Fibroblast of skin of right quadriceps (primary cell): ENCODE measurements at regions not wholly inside any gene's neighbourhood (a gene's known extent, or its start where the extent isn't known, plus 50 kb on each side); places are given as distances from the start of the nearest gene placed in this dataset.

Source experiments
- DNase-seq: peaks from one replicate; pipeline ENCODE4 v3.0.0-alpha.2; 2013

DNA sequence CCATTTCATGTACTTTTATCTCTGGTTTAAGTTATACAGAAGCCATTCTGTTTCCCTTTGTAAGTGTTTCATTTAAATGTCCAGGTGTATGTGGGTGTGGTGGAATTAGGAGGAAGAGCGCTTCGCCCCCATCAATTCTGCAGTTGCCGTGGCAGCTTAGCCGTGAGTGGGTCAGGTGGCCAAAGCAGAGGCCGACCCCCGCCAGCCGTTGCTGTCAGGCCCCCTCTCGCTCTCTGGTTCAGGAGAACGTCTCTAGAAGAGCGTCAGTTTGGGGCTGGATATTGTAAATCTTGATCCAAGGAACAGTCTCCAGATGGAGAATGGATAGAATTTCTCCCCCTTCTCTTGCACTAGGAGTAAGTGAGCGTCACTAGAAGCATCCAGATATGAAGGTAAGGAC is 367.4 kb downstream of the FOXA2 start:
- DNase-seq, result no peak

DNA sequence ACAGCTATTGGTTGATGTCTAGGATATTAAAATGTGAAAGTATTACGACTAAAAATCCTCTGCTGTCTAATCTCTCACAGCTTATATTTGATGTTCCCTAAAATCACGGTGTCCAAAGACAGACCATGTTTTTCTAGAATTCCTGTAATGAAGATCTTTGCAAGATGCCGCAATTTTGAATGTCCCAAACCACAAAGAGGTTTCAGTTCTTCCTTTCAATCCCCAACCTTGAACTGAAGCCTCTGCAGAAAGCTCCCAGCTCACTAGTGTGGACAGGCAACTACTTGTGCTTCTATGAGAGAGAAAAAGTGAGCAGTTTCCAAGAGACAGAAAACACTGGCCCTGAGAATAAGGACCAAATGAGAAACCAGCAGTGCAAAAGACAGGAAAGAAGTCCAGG is 370.1 kb downstream of the FOXA2 start:
- DNase-seq, result no peak

DNA sequence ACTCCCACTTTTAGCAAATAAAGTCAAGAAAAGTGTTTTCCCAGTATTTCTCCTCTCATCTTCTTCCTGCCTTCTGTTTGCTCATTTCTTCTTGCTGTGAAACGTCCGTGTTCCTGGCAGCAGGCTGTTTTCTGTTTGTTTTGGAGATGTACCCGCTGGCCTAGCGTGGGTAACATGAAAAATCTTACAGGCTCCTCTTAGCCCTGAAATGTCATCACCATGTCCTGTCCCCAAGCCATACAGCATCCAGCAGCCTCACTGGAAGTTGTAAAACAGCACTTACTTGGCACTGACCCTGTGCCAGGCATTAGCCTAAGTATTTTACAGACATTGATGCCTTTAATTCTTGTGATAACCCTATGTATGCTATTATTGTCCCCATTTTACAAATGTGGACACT is 371.1 kb downstream of the FOXA2 start:
- no peak for DNase-seq

DNA sequence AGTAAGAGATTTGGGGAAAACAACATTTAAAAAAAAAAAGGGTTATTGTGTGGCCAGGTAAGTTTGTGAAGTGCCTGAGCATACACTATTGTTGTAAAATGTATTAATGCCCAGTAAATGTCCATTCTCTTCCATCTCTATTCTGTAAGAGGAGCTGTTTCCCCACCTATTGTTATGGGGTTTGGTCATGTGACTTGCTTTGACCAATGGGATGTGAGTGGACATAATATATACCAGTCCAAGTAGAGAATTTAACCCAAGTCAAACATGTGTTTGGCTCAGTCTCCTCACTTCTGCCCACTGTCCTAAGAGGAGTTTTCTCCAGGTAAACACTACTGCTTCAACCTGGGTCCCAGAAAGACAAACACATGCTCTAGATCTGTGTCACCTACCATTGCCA is 377.1 kb downstream of the FOXA2 start:
- DNase-seq, result no peak

DNA sequence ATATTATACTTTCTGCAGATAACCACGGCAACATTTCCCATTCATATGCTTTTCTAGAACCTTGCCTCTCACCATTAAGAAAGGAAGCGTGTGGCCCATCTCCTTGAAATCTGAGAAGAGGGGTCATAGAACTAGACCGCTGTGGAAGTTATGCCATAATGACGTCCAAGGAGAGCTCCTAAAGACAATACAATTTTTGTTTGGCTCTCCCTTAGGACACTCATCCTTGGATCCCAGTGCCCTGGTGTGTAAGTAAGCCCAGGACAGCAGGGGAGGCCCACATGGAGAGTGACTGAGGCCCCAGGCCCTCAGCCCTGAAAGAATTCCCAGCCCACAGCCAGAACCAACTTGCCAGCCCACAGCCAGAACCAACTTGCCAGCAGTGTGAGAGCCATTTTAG is 379.6 kb downstream of the FOXA2 start:
- DNase-seq, result no peak

DNA sequence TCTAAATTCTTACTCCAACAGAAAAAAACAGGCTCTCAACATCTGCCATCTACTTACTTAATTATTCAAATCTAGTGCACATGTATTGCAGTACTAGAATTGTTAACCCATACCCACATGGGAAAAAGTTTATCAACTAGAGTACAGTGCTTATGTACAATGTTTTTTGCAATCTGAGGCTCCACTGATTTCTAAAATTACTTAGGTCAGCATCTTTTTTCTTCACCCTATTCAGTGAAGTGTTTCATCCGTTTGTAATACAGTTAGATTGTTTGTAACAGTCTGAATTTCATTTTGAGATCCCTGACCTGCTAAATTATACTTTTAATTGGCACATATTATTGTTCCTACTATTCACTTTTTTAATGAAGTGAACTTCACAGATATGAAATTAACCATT is 402.2 kb downstream of the FOXA2 start:
- DNase-seq, result no peak

DNA sequence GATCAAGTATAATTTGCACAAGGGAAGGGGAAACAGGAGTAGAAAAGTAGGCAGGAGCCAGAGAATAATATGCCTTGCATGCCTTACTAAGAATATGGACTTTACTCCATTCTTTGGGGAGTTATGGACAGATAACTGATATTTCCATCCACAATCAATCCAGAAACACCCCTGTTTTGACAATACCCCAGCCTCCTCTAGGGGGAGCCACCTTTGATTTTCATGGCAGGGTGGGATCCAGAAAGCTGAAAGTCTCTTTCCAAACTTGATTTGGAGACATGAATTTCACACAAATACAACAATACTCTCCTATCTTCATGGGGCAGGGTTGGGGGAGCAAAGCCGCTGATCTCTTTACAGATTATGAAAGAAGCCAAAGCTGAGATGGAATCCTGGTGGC is 404.1 kb downstream of the FOXA2 start:
- DNase-seq, result no peak

DNA sequence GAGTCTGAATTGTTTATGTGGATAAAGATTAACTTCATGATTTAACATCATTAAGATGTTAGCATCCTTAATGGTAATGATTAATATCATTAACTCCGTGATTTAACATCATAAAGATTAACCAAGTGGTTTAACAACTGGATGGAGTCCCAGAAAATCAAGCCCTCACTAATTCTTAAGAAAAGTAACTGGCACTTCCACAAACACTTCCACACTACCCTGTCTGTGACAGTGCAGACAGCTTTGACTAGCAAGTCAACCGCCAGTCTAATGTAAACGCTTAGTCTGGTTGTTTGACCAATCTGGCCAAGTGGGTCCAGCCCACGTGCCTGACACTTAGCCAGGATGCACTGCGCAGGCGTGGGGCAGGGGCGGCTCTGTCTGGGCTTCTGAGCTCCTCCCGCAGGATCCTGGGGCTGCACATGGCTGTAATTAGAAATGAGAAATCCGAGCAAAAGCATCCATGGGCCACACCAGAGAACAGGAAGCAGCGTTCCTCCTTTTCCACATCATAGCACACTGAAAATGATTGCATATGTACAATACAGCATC is 424.2 kb downstream of the FOXA2 start:
- DNase-seq, result no peak

DNA sequence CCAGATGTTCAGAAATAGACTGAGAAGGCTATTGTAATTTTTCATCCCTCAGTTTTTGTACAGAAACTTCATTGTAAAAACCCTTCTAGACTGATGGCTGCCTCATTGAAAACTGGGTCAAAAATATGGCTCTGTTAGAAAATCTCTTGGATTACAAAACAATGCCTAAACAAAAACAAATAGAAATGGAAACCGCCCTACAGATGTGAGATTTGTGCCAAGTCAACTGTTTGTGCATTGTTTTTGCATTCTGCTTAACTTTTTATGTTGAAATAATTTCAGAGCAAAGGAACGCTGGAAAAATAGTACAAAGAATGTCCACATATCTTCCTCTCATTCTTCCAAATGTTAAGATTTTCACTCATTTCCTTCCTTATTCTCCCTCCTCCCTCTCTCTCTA is 425.1 kb downstream of the FOXA2 start:
- DNase-seq, result no peak

DNA sequence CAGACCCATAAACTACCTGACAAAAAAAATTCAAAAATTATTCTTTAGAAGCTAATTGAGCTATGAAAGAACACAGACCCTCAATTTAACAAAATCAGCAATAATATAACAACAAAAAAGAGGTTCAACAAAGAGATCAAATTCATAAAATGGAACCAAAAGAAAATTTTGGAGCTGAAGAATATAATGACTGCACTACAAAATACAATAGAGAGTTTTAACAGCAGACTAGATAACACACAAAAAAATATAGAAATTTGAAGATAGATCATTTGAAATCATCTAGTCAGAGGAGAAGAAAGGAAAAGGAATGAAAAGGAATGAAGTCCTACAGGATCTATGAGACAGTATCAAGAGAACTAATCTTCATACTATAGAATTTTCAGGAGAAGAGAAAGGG is 422.1 kb downstream of the PAX1 start:
- no peak for DNase-seq

DNA sequence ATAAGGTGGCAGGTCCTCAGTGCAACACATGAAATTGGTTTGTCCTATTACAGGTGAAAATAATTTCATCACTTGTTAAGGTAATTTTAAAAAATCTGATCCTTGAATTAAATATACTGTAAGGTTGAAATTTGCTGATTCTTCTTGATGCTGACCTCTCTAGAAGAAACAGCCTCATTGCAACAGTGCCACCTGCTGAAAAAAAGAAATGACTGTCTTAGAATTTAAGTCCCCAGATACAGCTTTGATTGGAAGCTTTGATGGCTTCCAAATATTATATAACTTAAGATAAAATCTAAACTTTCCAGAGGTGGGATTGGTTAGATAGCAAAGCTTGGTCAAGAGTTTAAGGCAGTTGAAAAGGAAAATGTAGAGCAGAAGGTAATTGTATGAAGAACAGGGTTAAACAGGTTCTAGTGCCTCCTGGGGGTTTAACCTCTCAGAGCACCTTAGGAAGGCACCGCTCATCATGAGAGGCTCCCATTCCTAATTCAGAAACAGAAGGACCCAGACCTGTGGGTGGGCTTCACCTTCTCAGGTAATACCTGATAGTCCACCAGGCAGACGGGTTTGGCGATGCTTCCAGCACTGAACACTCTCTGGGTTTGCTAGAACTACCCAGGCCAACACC is 401.0 kb downstream of the PAX1 start:
- DNase-seq, result peak; percentile 42

DNA sequence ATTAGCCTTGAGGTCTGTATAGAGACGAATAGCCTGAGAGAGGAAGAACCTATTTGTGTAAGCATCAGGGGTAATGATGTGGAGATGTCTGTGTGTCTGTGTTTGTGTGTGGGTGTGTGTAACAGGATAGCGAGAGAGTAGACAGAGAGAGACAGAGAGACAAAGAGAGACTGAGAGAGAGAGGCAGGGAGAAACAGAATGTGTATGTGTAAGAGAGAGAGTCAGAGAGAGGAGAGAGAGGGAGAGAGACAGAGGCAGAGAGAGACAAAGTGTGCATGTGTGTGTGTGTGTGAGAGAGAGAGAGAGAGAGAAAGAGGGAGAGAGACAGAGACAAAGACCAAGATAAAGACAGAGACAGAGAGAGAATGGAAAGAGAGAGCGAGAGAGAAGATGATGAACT is 396.1 kb downstream of the PAX1 start:
- DNase-seq, result no peak

DNA sequence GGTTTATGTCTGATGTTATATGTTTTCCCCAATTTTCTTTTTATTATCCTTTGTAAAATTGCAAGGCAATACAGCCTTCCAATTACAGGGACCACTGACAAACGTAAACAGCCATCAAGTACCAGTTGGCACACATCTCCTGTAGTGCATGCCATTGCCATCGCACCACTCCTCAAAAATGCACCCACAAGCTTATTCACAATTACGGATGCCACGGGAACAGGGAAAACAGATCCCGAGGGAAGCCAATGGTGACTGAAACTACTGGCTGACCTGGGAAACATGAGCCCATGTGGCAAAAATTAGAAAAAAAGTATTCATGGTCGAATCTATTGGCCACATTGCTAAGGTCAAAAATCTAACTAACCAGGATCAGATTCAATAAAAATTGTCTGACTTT is 395.2 kb downstream of the PAX1 start:
- DNase-seq, result peak; percentile 15

DNA sequence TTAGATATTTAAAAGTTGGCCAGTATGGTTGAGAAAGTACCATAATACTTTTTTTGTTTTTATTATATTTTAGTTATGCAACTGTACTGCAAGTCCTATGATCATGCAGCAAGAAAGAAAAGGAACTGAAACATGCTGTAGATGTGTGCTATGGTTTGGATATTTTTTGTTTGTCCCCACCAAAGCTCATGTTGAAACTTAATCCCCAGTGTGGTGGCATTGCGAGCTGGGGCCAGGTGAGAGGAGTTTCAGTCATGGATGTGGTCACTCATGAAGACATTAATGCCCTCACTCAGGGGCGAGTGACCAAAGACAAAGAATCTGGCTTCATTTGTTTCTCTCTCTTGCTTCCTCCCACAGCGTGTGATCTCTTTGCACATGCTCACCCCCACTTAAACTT is 393.9 kb downstream of the PAX1 start:
- DNase-seq, result no peak

DNA sequence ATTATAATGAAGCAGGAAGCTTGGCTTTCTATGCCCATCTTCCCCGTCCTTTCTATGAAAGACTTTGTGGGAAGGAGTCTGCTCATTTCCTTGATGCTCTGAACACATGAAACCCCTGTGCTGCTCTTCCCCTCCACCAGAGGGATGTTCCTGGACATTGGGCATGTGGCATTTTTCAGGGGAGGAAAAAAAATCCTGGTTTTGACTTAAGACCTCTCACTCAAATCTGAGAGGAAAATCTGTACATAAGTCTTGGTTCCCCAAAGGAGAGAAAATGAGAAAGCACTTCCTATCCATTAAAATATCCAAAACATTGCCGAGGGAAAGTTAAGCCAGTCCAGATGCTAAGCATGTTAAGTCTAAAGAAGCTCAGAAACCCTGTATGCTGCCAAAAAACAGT is 393.0 kb downstream of the PAX1 start:
- DNase-seq, result no peak

DNA sequence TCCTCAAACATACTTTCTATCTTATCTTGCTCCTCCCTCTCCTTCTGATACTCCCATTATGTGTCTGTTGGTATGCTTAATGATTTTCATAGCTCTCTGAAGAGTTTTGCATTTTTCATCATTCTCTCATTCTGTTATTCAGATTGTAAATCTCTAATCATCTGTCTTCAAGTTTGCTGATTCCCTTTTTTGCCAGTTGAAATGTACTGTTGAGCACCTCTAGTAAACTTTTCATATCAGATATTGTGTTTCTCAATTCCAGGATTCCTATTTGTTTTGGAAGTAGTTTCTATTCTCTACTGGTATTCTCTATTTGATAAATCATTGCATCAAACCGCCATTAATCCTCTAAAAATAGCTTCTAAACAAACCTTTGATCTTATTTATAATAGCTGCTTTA is 387.7 kb downstream of the PAX1 start:
- DNase-seq, result no peak

DNA sequence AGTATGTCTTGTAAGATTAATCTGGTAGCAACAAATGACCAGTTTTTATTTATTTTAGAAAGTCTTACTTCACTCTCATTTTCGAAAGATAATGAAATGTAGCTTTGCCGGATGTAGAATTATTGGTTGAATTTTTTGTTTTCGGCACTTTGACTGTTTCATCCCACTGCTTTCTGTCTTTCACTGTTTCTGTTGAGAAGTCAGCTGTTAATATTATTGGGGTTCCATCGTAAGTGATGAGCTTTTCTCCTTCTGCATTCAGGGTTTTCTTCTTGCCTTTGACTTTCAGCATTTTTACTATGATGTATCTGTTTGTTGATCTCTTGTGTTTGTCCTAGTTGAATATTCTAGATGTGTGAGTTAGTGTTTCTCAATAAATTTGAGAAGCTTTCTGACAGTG is 383.4 kb downstream of the PAX1 start:
- no peak for DNase-seq

DNA sequence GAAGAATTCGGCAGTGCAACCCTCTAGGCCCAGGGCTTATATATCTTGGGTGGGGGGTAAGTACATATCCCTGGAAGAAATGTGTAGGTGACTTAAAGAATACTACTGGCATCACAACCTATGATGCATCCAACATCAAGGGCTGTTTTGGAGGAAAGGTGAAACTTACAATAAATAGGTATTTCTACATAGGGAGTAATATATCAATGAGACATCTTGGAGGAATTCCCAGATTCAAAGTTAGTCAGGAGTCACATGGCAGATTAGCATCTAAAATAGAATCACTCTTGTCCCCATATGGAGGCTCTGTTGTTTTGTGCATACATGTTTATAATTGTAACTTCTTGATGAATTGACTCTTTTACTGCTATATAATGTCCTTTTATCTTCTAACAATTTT is 375.5 kb downstream of the PAX1 start:
- peak; percentile 61 for DNase-seq

DNA sequence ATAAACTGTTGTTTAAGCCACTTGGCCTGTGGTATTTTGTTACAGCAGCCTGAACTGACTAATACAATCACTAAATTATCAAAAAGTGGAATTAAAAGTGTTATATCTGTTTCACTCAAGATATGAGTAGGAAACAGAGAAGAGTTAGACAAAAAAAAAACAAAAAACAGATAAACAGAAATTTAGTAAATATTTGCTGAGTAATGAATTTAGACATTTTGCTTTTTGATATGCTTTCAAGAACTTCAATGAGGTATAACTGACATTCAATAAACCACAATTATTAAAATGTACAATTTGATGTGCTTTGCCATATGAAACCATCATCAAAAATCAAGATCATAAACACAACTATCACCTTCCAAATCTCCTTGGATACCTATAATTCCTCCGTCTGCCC is 369.2 kb downstream of the PAX1 start:
- DNase-seq, result no peak

DNA sequence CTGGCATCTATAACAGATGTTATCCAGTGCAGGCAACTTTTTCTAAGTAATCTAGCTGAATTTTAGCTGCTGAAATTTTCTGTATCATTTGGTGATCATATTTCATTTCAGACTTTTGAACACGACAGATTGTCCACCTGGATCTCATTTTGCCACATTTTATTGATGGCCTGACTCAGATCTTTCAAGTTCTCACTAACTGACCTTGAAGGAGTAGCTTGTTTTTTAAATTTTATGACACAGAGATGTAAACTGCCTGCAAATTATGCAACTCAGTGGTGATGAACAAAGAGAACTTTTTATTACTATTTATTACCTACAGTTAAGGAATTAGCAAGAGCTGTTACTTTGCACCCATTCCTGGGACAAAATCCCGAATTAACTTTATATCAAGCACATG is 366.4 kb downstream of the PAX1 start:
- peak; percentile 39 for DNase-seq

DNA sequence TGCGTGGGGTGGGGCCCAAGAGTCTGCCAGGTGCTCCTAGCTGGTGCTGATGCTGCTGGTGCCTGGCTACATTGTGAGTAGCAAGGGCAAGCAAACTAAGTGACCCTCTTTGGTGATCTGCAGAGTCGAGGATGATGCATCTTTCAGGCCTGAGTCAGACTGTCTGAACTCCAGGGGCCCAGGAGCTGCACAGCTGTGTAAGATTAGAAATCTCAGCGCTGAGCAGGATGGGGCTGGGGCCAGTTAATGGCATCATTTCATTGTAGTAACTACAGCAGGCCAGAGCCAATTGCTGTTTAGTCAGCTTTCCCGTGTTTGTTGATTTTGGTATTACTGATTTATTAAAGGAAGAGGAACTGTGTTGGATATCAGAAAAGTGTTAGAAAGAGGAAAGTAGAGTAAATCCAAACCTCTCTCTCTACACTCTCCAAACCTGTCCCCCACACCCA is 365.2 kb downstream of the PAX1 start:
- peak; percentile 84 for DNase-seq

DNA sequence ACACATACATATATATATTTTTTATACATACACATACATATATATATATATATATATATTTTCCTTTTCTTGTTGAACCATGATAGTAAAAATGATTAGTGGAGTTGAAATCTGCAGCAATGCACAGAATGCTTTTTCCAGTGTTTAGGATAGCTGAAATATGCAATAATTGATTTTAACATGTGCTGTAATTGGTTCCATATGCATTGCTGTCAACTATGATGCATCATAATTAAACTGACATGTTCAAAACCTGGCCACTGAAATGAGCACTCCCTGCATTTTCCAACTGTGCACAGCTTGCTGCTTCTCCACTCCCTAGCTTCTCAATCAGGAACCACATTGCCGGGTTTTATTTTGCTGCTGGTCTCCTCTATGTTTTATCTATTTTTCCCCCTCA is 358.3 kb downstream of the PAX1 start:
- peak; percentile 64 for DNase-seq

DNA sequence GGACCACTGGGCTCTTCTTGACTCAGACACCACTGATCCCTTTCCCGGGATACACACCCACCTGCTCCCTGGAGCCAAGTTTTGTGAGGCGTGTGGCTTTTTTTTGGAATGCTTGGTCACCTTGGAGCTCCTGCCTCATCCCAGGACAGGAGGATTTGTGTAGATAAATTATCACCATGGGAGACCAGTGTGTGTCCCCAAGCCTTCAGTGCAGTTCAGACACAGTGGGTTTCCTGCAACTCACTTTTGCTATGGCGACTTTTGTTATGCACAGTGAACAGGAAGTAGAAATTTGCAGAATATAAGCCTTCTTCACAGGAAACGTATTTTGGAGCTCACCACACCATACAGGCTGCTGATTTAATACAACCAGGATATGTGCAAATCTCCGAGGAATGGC is 357.4 kb downstream of the PAX1 start:
- DNase-seq, result no peak

DNA sequence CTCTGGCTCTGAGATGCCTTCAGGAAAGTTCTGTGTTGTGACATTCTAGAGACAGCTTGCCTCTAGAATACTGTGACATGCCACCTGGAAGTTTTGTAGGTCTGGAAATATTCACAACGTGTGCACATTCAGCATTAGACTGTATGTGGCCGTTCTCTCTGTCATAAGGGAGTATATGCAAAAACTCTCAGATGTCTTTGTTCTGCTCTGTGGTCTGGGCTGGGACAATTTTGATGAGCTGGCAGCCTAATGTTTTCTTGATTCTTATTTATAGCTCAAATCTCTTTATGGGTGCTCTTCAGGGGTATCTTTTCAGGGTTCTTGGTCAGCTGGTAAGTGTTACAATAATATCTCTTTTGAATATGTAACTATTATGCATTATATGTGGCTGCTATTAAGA is 355.1 kb downstream of the PAX1 start:
- no peak for DNase-seq

DNA sequence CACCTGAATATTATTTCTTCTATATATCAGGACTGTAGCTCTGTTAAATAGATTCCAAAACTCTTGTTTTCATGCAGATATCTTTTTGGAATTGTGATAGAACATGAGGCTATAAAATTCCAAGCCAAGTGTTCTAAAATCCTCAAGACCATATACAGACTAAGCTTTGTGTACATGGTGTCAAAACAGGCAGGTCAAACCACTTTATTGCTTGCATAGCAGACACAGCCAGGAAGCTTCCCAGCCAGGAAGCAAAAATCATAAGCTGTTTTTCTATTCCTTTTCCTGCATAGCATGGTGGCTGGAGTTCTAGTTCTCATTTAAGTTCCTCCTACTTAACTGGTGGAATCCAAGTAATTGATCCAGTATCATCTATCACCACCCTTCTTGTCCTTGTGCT is 353.3 kb downstream of the PAX1 start:
- DNase-seq, result no peak

DNA sequence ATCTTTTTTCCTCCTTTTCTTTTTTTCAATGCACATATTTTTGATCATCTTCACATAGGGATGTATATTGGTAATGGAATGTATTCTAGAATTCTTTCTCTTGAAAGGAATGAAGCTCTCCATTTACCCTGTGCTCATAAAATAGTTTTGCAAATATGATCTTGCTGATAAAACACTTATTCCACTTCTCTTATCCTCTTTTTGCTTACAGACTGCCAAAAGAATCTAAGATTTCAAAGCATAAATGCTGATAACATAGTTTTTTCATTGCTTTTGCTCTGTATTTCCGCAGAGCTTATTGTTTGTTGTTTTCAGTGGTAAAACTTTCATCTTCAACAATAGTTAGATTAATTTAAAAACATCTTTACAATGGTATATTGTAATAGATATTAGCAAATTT is 350.5 kb downstream of the PAX1 start:
- DNase-seq, result no peak
